HG03066 (cell line): ENCODE measurements at regions not wholly inside any gene's neighbourhood (a gene's known extent, or its start where the extent isn't known, plus 50 kb on each side); places are given as distances from the start of the nearest gene placed in this dataset.
"Not testable (repeated sequence)": the region's sequence is repeated elsewhere in the genome, so short reads cannot be mapped to it uniquely, and the experiment has no call there.

Experiments used
- ATAC-seq: cut with Tn5 transposase; IDR thresholded peaks from one replicate; pipeline ENCODE4 v1.9.1; 2021; ENCODE audit warnings: low read depth; ENCODE audit not compliant: unreplicated experiment

DNA sequence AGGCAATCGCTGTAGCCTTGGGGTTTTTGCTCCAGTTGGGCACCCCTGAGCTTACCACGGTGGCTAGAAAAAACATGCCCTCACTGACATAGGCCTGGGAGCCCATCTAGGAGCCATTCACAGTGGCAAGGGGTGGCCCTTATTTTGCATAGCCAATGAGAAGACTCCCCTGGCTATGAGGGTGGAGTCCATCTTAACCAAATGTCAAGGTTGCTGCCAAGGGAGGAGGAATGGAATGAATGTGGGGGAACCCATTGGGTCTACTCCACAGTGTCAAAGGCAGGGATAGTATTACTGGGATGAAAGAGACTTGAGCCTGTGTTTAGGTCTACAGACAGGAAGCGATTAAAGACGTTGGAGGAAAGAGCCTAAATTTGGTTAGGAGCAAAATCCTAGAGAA, 295.7 kb upstream of the PLGLB2 start:
- ATAC-seq = not testable (repeated sequence)

DNA sequence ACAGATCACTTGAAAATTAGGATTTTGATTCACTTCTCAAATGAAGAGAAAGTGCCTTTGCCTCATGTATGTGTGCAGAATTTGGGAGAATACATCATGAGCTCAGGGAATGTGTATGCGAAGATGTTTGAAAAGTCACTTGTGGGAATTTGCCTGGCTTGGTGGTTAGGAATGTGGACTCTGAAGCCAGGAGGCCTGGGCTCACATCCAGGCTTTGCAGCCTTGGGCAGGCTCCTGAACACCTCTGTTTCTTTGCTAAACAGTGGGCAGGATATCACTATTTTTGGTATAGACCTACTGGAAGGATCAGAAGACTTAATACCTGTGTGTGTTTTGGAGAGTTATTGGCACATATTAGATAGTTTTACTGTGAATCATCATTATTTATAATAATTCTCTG, 295.0 kb upstream of the PLGLB2 start:
- not testable (repeated sequence) for ATAC-seq

DNA sequence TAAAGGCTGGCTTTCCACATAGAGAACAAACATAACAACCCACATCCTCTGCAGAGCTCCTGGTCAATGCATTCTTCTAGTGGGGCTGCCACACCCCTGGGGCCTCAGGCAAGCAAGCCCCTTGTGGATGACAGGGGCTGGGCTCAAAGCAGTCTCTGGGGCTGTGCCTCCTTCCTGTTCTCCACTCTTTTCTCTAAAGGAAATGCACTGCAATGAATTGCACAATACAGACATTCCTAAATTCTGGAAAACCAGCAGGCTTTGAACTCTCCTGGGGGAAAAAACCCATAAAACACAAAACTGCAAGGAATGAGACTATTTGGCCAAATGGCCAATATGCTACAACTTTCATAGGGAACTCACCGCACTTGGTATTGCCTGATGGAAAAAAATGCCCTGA, 293.9 kb upstream of the PLGLB2 start:
- not testable (repeated sequence) for ATAC-seq

DNA sequence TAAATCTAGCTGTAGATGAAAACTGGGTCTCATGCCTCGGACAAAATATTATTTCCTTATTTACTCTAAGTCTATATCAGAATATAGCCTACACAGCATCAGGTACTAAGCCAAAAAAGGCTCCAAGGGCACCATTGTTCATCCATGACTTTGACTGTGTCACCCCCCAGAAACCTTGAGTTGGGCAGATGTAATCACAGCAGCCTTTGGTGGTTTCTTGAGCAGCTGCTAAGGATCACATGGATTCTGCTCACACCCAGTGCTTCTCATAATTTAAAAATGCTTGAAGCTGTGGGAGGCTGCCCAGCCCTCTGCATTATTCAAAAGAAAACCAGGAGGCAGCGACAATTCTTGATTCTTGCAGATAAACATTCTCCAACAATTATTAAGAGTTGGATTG, 293.5 kb upstream of the PLGLB2 start:
- not testable (repeated sequence) for ATAC-seq

DNA sequence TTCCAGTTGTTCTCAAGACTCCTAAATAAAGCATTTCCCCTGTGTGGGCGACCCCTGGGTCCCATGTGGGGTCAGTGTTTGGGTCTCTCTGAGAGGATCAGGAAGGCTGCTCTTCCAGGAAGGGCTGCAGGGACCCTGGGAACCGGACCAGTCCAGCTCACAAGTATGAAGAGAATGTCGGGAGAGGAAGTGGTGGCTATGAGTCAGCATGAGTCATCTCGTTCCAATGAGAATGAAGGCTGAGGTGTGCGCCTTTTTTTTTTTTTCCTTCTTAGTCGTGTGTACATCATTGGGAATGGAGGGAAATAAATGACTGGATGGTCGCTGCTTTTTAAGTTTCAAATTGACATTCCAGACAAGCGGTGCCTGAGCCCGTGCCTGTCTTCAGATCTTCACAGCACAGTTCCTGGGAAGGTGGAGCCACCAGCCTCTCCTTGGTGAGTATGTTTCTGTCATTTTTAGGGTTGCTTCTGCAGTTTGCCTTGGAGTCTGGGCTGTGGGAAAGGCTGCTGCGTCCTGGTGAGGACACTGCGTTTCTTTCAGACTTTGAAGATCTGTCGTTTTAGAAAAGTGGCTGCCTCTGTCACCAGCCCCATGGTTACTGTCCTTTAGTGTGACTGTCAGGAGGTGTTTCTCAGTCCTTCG, 292.6 kb upstream of the PLGLB2 start:
- ATAC-seq = peak; percentile 53

DNA sequence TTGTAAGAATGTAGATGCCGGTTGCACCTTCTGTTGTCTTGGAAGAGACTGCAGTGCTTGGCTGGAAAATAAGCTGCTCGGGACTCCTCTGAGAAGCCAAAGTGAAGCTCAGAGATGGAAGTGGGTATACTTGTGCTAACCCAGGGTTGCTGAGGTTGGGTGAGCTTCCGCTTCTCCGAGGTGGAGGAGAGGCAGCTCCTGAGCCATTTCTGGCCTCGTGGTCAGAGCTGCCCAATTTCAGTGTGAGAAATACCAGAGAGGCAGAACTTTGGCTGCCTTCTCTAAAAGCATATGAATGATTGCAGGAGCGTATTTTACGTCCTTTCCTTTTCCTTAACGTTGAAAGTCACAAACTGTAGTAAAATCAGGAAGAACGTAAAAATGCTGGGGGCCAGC, 292.0 kb upstream of the PLGLB2 start:
- ATAC-seq = not testable (repeated sequence)

DNA sequence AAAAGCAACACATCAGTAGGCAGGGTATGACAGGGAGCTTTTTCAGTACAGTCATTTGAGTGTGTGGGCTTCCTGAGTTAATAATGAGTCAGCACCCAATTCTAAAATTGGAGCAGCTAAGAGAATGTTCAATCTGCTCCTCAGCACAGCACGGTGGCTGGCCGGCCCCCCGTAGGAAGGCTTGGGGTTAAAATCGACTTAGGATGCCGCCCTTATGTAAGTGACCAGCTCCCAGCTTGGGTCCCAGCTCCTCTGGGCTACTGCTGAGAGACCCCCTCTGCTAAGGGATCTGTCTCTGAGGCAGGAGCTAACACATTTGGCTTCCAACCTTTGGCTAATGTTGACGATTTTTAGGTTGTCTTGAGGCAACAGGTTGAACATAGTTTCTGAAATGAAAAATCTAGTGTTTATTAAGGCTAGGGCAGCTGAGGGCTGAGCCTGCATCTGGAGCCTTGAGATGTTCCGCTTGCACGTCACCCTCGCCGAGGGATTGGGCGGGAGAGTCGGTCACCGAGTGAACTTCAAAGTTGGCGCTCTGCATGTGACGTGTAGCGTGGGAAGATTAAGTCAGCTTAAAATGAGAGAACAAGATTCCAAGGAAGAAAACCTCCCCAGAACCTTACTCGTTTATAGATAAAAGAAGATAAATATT, 291.3 kb upstream of the PLGLB2 start:
- peak; percentile 62 for ATAC-seq

DNA sequence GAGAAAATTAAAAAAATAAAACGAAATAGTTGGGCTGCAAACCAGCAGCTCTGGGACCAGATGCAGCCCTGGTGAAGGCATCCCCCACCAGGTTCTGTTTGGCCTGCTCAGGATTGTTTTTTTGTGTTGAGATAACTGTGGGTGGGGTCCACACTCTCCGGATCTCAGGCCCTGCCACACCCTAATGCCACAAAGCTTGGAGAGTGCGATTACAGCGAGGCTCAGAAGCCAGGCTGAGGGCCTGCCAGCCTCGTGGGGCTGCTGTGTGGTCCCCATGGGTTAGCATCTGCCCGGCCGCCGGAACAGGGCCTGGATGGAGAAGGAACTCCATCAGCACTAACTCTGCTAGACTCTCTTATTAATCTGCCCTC, 290.8 kb upstream of the PLGLB2 start:
- ATAC-seq = not testable (repeated sequence)

DNA sequence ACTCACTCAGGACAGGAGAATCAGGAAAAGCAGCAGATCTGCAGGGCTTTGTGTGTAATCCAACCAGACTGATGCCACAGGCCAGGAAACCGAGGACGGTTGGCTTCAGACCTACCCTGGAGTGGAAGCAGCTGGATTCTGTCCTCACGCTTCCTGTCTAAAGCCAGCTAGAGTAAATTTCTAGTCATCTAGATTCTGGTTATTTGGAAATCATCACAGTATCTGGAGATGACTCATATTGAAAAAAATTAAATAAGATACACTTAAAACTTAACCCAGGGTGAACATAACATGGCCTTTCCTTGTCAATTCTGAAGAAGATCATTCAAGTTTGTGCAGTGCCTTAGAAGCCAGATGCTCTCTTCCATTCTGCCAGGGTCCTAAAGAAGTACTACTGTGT, 288.9 kb upstream of the PLGLB2 start:
- ATAC-seq = not testable (repeated sequence)

DNA sequence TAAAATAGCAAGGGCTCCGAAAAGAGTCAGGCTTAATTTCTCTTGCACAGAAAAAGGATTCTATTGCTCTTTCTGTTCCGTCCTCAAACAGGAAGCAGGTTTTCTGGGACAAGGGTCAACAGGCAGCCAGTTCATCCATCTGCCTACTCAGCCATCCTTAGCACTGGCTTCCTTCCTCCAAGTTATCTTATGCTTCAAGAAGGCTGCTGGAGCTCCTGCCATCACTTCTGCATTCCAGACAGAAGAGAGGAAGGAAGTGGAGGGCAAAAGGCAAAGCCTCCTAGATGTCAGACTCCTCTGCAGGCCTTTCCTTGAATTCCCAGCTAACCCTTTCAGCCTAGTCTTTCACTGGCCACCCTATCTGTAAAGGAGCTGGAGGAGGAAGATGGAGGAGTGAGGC, 287.8 kb upstream of the PLGLB2 start:
- ATAC-seq = not testable (repeated sequence)

DNA sequence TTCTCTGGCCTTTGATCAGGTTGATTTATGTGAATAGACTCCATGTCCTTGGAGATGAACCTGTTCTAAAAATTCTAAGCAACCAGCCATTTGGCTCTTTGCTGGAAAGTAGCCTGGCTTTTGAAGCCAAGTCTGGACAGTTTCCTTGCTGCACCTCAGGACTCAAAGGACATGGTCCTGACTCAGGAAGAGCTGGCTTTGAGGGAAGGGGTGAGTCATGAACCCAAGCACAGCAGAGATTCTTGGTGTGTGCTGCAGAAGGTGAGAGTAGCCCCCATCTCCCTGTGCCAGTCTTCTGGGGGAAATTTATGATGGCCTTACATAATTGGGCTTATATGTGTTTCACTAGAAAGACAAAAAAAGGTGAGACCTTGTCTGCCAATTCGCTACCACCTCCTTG, 287.2 kb upstream of the PLGLB2 start:
- ATAC-seq = not testable (repeated sequence)

DNA sequence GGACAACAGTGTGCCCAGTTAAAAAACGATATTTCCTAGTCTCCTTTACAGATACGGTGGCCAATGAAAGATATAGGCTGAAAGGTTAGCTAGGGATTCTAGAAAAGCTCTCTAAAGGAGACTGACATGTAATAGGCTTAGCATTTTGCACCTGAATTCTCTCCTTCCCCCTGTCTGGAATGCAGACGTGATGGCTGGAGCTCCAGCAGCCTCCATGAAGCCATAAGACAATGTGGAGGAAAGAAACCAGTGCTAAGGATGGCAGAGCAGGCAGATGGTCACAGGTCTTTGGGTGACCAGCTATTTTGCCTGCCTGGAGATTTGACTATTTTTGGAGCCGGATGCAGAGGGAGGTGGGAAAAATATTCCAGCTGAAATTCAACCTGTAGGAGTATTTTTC, 286.2 kb upstream of the PLGLB2 start:
- not testable (repeated sequence) for ATAC-seq

DNA sequence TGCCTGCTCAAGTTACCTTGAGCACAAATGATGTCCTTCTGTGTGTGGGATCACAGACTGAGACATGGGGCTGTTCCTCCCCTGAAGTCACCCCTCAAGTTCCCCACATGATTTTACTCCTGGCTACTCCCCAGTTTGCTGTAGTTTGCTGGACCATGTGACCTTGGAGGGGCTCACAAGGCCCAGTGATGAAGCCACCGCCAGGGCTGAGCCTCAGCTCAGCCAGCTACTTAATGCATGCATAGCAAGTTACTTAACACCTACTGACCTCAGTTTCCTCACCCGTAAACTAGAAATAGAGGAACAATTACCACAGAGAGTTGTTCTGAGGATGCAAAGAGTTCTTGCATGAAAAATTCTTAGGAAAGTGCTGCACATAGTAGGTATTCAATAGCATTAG, 283.7 kb upstream of the PLGLB2 start:
- ATAC-seq = not testable (repeated sequence)

DNA sequence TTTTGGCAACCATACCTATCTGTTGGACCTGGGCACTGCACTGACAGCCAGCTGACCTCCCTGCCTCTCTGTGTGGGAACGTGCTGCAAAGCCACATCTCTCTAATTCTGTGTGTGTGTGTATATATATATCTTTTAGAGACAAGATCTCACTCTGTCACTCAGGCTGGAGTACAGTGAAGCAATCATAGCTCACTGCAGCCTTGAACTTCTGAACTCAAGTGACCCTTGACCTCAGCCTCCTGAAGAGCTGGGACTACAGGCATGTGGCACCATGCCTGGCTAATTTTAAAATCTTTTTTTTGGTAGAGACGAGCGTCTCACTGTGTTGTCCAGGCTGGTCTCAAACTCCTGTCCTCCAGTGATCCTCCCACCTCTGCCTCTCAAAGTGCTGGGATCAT, 282.2 kb upstream of the PLGLB2 start:
- ATAC-seq = not testable (repeated sequence)

DNA sequence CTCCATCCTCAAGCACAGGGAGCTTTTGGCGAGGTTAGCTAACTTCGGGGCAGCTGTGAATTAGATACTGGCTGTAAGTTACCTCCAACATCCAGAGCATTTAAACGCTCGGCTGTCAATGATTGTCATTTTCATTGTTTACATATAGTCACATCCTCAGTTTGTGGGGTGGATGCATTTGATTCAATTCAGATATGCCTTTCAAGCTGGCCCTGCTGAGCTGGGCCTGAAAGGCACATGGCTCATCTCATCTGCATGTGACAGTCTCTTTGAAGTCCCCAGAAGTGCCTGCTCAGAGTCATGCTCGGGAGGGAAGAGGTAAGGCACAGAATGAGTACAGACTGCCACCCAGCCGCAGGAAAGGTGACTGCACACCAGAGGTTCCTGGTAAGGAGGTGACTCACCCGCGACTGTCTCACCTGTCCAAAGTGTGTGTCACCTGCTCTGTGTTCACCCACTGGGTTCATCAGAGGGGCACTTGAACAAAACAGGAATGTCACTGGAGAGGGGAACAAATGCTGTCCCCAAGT, 281.2 kb upstream of the PLGLB2 start:
- peak; percentile 43 for ATAC-seq

DNA sequence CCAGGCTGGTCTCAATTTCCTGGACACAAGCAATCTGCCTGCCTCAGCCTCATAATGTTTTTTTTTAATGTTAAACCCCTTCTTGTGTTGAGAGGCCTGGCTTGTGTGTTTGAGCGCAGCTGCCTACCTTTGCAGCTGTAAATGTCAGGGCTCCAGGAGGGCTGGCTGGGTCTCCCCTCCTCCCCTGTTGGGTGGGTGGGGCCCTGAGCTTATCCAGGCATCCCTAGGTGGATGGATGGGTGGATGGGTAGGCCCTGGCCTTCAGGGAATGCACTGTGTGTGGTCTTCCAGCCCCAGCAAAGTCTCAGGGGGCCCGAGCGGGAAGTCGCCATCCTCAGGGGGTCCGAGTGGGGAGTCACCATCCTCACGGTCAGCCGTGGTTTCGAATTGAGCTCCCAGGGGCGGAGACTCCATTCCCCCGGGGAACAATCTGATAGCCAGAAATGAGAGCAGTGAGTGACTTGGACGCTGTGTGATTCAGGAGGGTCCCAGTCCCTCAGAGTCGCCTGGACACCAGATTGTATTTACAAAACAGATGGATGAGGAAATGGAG, 279.4 kb upstream of the PLGLB2 start:
- not testable (repeated sequence) for ATAC-seq

DNA sequence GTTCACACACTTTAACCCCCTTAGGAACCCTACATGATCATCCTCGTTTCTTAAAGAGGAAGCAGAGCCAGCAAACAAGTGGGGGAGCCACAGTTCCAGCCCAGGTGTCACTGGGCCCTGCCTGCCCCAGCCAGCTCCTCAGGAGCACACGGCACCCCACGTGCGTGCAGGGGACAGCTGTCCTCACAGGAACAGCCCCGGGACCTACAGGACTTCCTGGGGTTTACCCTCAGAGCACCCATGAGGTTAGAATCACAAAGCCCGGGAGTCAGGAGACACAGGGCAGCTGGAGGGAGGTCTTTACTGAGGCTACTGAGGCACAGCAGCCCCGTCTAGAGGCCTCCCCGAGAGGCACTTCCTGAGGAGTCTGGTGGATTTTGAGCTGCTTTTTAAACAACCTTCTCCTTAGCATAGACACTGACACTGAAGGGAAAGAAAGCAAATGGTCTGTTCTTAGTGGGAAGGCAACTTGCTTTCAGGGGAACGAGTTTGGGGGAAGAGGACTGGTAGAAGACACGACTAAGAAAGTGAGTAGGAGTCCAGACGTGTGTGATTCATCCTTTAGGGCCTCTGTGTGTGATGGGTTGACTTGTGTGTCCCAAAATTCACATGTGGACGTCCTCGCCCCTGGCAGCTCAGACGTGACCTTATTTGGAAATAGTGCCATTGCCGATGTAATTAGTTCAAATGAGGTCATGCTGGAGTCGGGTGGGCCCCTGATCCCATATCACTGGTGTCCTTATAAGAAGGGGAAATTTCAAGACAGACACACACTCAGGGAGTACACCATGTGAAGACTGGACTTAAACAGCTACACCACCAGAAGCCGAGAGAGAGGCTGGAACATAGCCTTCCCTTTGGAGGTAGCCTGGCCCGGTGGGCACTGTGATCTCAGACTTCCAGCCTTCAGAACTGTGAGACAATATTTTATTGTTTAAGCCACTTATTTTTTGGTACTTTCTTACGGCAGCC, 278.4 kb upstream of the PLGLB2 start:
- peak; percentile 46 for ATAC-seq

DNA sequence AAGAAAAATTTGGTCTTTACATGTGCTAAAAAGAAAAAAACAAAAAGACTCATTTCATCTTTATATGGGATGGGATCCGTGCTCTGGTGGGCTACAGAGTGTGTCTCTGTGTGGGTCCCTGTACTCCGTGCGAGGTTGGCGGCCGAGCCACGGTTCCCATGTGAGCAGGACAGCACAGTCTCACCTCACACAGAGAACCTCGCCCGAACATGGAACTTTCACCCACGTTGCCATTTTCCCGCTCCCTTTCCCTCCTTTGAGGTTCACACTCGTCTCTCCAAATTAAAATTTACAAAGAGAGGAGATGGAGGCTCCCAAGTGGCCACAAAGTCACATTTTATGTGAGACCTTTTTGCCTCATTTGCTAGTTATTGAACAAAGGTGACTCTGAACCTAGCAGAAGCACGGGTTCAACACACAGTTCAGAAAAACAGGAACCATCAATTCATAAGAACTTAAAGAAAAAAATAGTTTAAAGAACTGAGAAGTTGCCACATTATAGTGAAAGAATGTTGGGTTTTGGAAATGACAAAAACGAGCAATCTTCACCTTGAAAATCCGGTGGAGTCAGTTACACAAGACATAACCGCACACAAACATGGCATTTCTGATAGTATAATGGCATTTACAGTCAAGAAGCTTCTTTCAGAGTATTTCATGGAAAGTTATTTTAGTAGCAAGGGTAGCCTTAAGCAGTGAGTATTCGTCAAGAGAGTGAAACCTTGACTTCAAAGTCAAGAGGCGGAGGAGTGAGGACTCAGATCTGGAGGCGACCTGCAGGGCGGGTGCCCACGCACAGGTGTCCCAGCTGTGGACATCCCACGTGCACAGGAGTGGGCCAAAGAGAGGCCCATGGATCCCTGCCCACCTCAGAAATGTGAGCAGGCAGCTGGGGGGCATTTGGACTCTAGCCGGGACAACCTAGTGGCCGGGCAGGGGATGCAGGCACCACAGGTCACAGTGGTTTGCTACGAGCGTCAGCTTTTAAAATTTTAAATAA, 277.2 kb upstream of the PLGLB2 start:
- peak; percentile 37 for ATAC-seq

DNA sequence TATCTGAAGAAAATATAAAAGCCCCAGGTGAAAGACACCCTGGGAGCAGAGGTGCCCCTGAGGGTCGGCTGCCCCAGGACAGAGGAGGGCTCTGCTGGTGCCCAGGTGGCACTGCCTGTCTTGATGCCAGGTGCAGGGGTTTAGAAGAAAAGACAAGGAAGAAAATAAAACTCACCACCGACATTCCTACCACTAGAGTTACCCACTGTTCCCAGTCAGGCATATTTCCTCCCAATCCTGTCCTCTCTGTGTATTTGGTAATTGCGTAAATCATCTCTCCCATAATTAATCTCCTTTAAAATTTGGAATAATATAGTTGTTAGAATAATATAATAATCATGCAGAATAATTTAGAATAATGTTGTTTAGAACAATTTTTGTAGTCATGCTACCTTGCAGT, 276.4 kb upstream of the PLGLB2 start:
- ATAC-seq = not testable (repeated sequence)
